DND-41 (cell line): ENCODE measurements at regions not wholly inside any gene's neighbourhood (a gene's known extent, or its start where the extent isn't known, plus 50 kb on each side); places are given as distances from the start of the nearest gene placed in this dataset.

Experiments used
- ATAC-seq: fragments of 200-7000 bp; cut with Tn5 transposase; 3 replicates; pipeline ENCODE4 v1.9.1; 2021; ENCODE audit warnings: low read depth; ENCODE audit not compliant: insufficient read depth
- DNase-seq: peaks from one replicate; pipeline ENCODE4 v3.0.0-alpha.2; 2020
- H2AFZ ChIP-seq: 2 replicates; pipeline ENCODE4 v1.6.0; 2012; ENCODE audit warnings: low read depth, low read length
- H3K27ac ChIP-seq: 2 replicates; pipeline ENCODE4 v1.5.1; 2012; ENCODE audit warnings: low read length, inconsistent platforms
- H3K27me3 ChIP-seq: fragments of 200-600 bp; sonication (generic); 2 replicates; pipeline ENCODE4 v1.6.0; 2012; ENCODE audit warnings: low read length, mild to moderate bottlenecking, inconsistent platforms; ENCODE audit not compliant: insufficient read depth, poor library complexity
- H3K36me3 ChIP-seq: 2 replicates; pipeline ENCODE4 v1.5.1; 2012; ENCODE audit warnings: low read length, inconsistent platforms; ENCODE audit not compliant: insufficient read depth
- H3K4me1 ChIP-seq: 2 replicates; pipeline ENCODE4 v1.5.1; 2012; ENCODE audit warnings: mild to moderate bottlenecking, low read length; ENCODE audit not compliant: insufficient read depth
- H3K4me2 ChIP-seq: 2 replicates; pipeline ENCODE4 v1.6.0; 2012; ENCODE audit warnings: mild to moderate bottlenecking, moderate library complexity, low read length, inconsistent platforms; ENCODE audit not compliant: insufficient read depth
- H3K4me3 ChIP-seq, 2 experiments: fragments of 200-600 bp in 1 of 2; shearing (Covaris generic) in 1 of 2; 2 replicates each; pipeline ENCODE4 v1.5.1; 2012 to 2016; ENCODE audit warnings: inconsistent platforms in 2 of 2, low read length in 2 of 2, mild to moderate bottlenecking in 2 of 2, low read depth in 1 of 2, moderate library complexity in 1 of 2
- H3K79me2 ChIP-seq: 2 replicates; pipeline ENCODE4 v1.6.0; 2012; ENCODE audit warnings: low read length, inconsistent platforms; ENCODE audit not compliant: insufficient read depth
- H3K9ac ChIP-seq: 2 replicates; pipeline ENCODE4 v1.6.0; 2012; ENCODE audit warnings: low read depth, mild to moderate bottlenecking, inconsistent platforms, low read length, moderate library complexity
- H3K9me3 ChIP-seq: 2 replicates; pipeline ENCODE4 v1.5.1; 2012; ENCODE audit warnings: low read length, moderate library complexity, mild to moderate bottlenecking, inconsistent platforms; ENCODE audit not compliant: insufficient read depth, severe bottlenecking
- H4K20me1 ChIP-seq: 2 replicates; pipeline ENCODE4 v1.6.0; 2012; ENCODE audit warnings: low read length; ENCODE audit not compliant: insufficient read depth
- CTCF ChIP-seq: IDR thresholded peaks from 2 replicates; pipeline ENCODE4 v1.5.1; 2012; ENCODE audit warnings: borderline replicate concordance, low read length, moderate library complexity, mild to moderate bottlenecking; ENCODE audit not compliant: poor library complexity, severe bottlenecking; ENCODE audit errors: extremely low read depth
- EZH2 ChIP-seq: IDR thresholded peaks from 3 replicates; pipeline ENCODE4 v1.6.1; 2012; ENCODE audit warnings: borderline replicate concordance, low read depth, mild to moderate bottlenecking, moderate library complexity, low read length, inconsistent platforms; ENCODE audit not compliant: severe bottlenecking

- Histone ChIP-seq H3K4me3 (no peak overlapping the region), H3K36me3 (no peaks in the 10 kb centered on the region), H3K27ac (no peak overlapping the region), H2AFZ (no peak overlapping the region), H3K27me3 (peaks cover 23% of the 10 kb centered on the region), H4K20me1 (no peaks in the 10 kb centered on the region), H3K4me1 (no peaks in the 10 kb centered on the region), H3K9me3 (no peaks in the 10 kb centered on the region), H3K79me2 (no peaks in the 10 kb centered on the region), H3K9ac (no peak overlapping the region), H3K4me2 (no peak overlapping the region)
- ATAC-seq (no peak), DNase-seq (no peak)
- no peak for TF ChIP-seq EZH2
- no peak for TF ChIP-seq CTCF
Measured at GRCh38 chr3:8001307-8001706, 500.3 kb upstream of the LMCD1 start.

GRCh38 chr3:8001712-8002111 is 499.9 kb upstream of the LMCD1 start:
- no peaks in the 10 kb centered on the region for H4K20me1 ChIP-seq
- ATAC-seq = no peak
- TF ChIP-seq EZH2 = no peak
- TF ChIP-seq CTCF = no peak

GRCh38 chr3:8011902-8012301 is 489.7 kb upstream of the LMCD1 start:
- DNase-seq = no peak
- no peak overlapping the region for H3K9ac ChIP-seq
- H3K27me3 ChIP-seq = no peaks in the 10 kb centered on the region
- no peaks in the 10 kb centered on the region for H3K79me2 ChIP-seq
- no peaks in the 10 kb centered on the region for H3K36me3 ChIP-seq
- ATAC-seq = no peak
- H3K9me3 ChIP-seq = no peaks in the 10 kb centered on the region
- H2AFZ ChIP-seq = no peak overlapping the region
- no peak overlapping the region for H3K4me2 ChIP-seq
- no peak overlapping the region for H3K27ac ChIP-seq
- no peak overlapping the region for H3K4me3 ChIP-seq
- no peaks in the 10 kb centered on the region for H3K4me1 ChIP-seq
- H4K20me1 ChIP-seq = no peaks in the 10 kb centered on the region
- TF ChIP-seq CTCF (no peak), EZH2 (no peak)

More at GRCh38 chr3:8001712-8002111, 499.9 kb upstream of the LMCD1 start:
- Histone ChIP-seq H3K27ac (no peak overlapping the region), H3K36me3 (no peaks in the 10 kb centered on the region), H3K9ac (no peak overlapping the region), H2AFZ (no peak overlapping the region), H3K4me2 (no peak overlapping the region), H3K4me1 (no peaks in the 10 kb centered on the region), H3K79me2 (no peaks in the 10 kb centered on the region), H3K27me3 (peaks cover 23% of the 10 kb centered on the region), H3K4me3 (no peak overlapping the region), H3K9me3 (no peaks in the 10 kb centered on the region)
- DNase-seq = no peak
